CD14-positive monocyte (primary cell): ENCODE measurements at regions not wholly inside any gene's neighbourhood (a gene's known extent, or its start where the extent isn't known, plus 50 kb on each side); places are given as distances from the start of the nearest gene placed in this dataset.
"Not testable (repeated sequence)": the region's sequence is repeated elsewhere in the genome, so short reads cannot be mapped to it uniquely, and the experiment has no call there.

Experiments
- DNase-seq, 3 donors: peaks; one replicate each; pipeline ENCODE4 v3.0.0-alpha.2; 2011 to 2022
- H2AFZ ChIP-seq: 2 replicates; pipeline ENCODE4 v1.6.0; 2012; ENCODE audit warnings: mild to moderate bottlenecking, low read depth, low read length, inconsistent platforms; ENCODE audit not compliant: insufficient read depth, poor library complexity, severe bottlenecking
- H3K27ac ChIP-seq, 2 donors: 1 replicate in 1 of 2; 2 replicates in 1 of 2; pipeline ENCODE4 v1.5.1; 2012 to 2013; ENCODE audit warnings: low read length in 2 of 2, control low read depth in 1 of 2, inconsistent platforms in 1 of 2, low read depth in 1 of 2, mild to moderate bottlenecking in 1 of 2
- H3K27me3 ChIP-seq, 2 donors: one replicate each; pipeline versions ENCODE4 v1.6.0 to v1.6.1; 2011 to 2013; ENCODE audit warnings: low read length in 2 of 2; ENCODE audit not compliant: control insufficient read depth in 2 of 2, insufficient read depth in 2 of 2
- H3K36me3 ChIP-seq, 2 donors: replicated peaks in 1 of 2; 1 replicate in 1 of 2; 2 replicates in 1 of 2; pipeline versions ENCODE4 v1.5.1 to v1.6.1; 2012 to 2013; ENCODE audit warnings: low read length in 2 of 2, control low read depth in 1 of 2, inconsistent platforms in 1 of 2, mild to moderate bottlenecking in 1 of 2; ENCODE audit not compliant: insufficient read depth in 2 of 2, control insufficient read depth in 1 of 2
- H3K4me1 ChIP-seq, 2 donors: 1 replicate in 1 of 2; 2 replicates in 1 of 2; pipeline versions ENCODE4 v1.5.1 to v1.6.1; 2012 to 2013; ENCODE audit warnings: low read length in 2 of 2, control low read depth in 1 of 2, inconsistent platforms in 1 of 2, mild to moderate bottlenecking in 1 of 2, moderate library complexity in 1 of 2; ENCODE audit not compliant: insufficient read depth in 2 of 2, control insufficient read depth in 1 of 2
- H3K4me2 ChIP-seq: replicated peaks from 2 replicates; pipeline ENCODE3; 2012; ENCODE audit warnings: low read length, moderate library complexity, mild to moderate bottlenecking; ENCODE audit not compliant: poor library complexity, severe bottlenecking; ENCODE audit errors: extremely low read depth
- H3K4me3 ChIP-seq, 3 experiments: fragments of 200-600 bp in 1 of 3; sonication (generic) in 1 of 3; replicated peaks in 1 of 3; 1 replicate in 2 of 3; 2 replicates in 1 of 3; pipeline ENCODE4 v1.5.1; 2011 to 2013; ENCODE audit warnings: low read length in 3 of 3, mild to moderate bottlenecking in 3 of 3, control low read depth in 2 of 3, low read depth in 2 of 3, inconsistent platforms in 1 of 3, moderate library complexity in 1 of 3
- H3K79me2 ChIP-seq: 2 replicates; pipeline ENCODE4 v1.6.0; 2012; ENCODE audit warnings: mild to moderate bottlenecking, control low read depth, inconsistent platforms, low read length, moderate library complexity; ENCODE audit not compliant: insufficient read depth
- H3K9ac ChIP-seq: 2 replicates; pipeline ENCODE4 v1.6.0; 2017; ENCODE audit warnings: low read length, mild to moderate bottlenecking; ENCODE audit not compliant: insufficient read depth, poor library complexity, severe bottlenecking
- H3K9me3 ChIP-seq, 2 donors: replicated peaks in 1 of 2; 1 replicate in 1 of 2; 2 replicates in 1 of 2; pipeline versions ENCODE4 v1.5.1 to v1.6.1; 2012 to 2013; ENCODE audit warnings: low read length in 2 of 2, control low read depth in 1 of 2; ENCODE audit not compliant: control insufficient read depth in 1 of 2, insufficient read depth in 1 of 2
- H4K20me1 ChIP-seq: 2 replicates; pipeline ENCODE4 v1.6.0; 2012; ENCODE audit warnings: mild to moderate bottlenecking, low read length, control low read depth, moderate library complexity; ENCODE audit not compliant: insufficient read depth
- H3K27ac Mint-ChIP-seq, 7 donors: one replicate each; pipeline ENCODE4 v1.8.0; 2020; ENCODE audit warnings: mild to moderate bottlenecking in 7 of 7, mixed read lengths in 7 of 7, moderate library complexity in 6 of 7, inconsistent platforms in 2 of 7
- H3K27me3 Mint-ChIP-seq, 3 donors: one replicate each; pipeline ENCODE4 v1.8.0; 2021 to 2022; ENCODE audit warnings: low read depth in 3 of 3, mild to moderate bottlenecking in 3 of 3, mixed read lengths in 3 of 3, moderate library complexity in 3 of 3, inconsistent platforms in 1 of 3
- H3K36me3 Mint-ChIP-seq, 2 donors: one replicate each; pipeline ENCODE4 v1.8.0; 2020; ENCODE audit warnings: mixed read lengths in 2 of 2, inconsistent platforms in 1 of 2, mild to moderate bottlenecking in 1 of 2
- H3K4me1 Mint-ChIP-seq: one replicate; pipeline ENCODE4 v1.8.0; 2020; ENCODE audit warnings: mild to moderate bottlenecking, mixed read lengths
- H3K4me3 Mint-ChIP-seq, 2 donors: one replicate each; pipeline ENCODE4 v1.8.0; 2020; ENCODE audit warnings: mild to moderate bottlenecking in 2 of 2, mixed read lengths in 2 of 2, moderate library complexity in 1 of 2
- H3K9me3 Mint-ChIP-seq, 7 donors: one replicate each; pipeline ENCODE4 v1.8.0; 2020 to 2022; ENCODE audit warnings: mixed read lengths in 7 of 7, mild to moderate bottlenecking in 6 of 7, moderate library complexity in 6 of 7, inconsistent platforms in 2 of 7
- CTCF ChIP-seq: fragments of 200-600 bp; IDR thresholded peaks from one replicate; pipeline ENCODE4 v1.8.0; 2022; ENCODE audit warnings: antibody characterized with exemption, mild to moderate bottlenecking
- WGBS: methylation state at CpG from one replicate; pipeline ENCODE4 v1.1.5; 2013; ENCODE audit warnings: missing lambda C conversion rate; ENCODE audit not compliant: insufficient coverage; 5-methylcytosine and 5-hydroxymethylcytosine counted together
- intact Hi-C, 2 donors: fragments of 100-400 bp; cut with micrococcal nuclease; formaldehyde crosslinking; loops; one replicate each; pipeline versions ENCODE4 v1.15.0 to v1.15.1; 2023

GRCh38 chr5:6548756-6549285 is 84.0 kb downstream of the NSUN2 start:
- DNase-seq, result no peak
- Histone ChIP-seq H3K4me1 (no peaks in the 10 kb centered on the region), H3K27ac (no peak overlapping the region), H3K4me3 (no peak overlapping the region), H3K27me3 (no peaks in the 10 kb centered on the region), H3K9me3 (no peaks in the 10 kb centered on the region), H3K9ac (no peak overlapping the region), H3K79me2 (no peaks in the 10 kb centered on the region), H3K4me2 (no peak overlapping the region), H4K20me1 (no peaks in the 10 kb centered on the region), H3K36me3 (no peaks in the 10 kb centered on the region), H2AFZ (no peak overlapping the region)
- TF ChIP-seq CTCF, result no peak
- peaks cover 0 to 5% (median 4%) of the 10 kb centered on the region in 3 donors for H3K27me3 Mint-ChIP-seq
- no peak overlapping the region for H3K4me3 Mint-ChIP-seq
- no peak overlapping the region for H3K27ac Mint-ChIP-seq
- intact Hi-C loops, result no loop called here
- H3K9me3 Mint-ChIP-seq, result peaks cover 0 to 6% (median 0%) of the 10 kb centered on the region in 7 donors
- H3K4me1 Mint-ChIP-seq, result no peaks in the 10 kb centered on the region
- WGBS, result 91% methylated on average over 6 of the region's 9 CpGs
- no peaks in the 10 kb centered on the region for H3K36me3 Mint-ChIP-seq

- H3K27me3 Mint-ChIP-seq, H3K4me3 Mint-ChIP-seq, H3K9ac ChIP-seq, H4K20me1 ChIP-seq, H3K36me3 ChIP-seq, H3K4me3 ChIP-seq, H3K36me3 Mint-ChIP-seq, H3K27ac Mint-ChIP-seq, H3K9me3 ChIP-seq, H3K9me3 Mint-ChIP-seq, H3K4me1 ChIP-seq, H2AFZ ChIP-seq, H3K27ac ChIP-seq, intact Hi-C loops, DNase-seq, H3K4me1 Mint-ChIP-seq, H3K79me2 ChIP-seq, H3K4me2 ChIP-seq, H3K27me3 ChIP-seq: not testable (repeated sequence)
- WGBS, result 86% methylated on average over 1 of the region's 7 CpGs
Observed at GRCh38 chr5:6547926-6548519, 84.8 kb downstream of the NSUN2 start.
